IPS DF 6.9 (cell line): ENCODE measurements at regions not wholly inside any gene's neighbourhood (a gene's known extent, or its start where the extent isn't known, plus 50 kb on each side); places are given as distances from the start of the nearest gene placed in this dataset.
"Not testable (repeated sequence)": the region's sequence is repeated elsewhere in the genome, so short reads cannot be mapped to it uniquely, and the experiment has no call there.

Experiments used
- DNase-seq: peaks from one replicate; pipeline ENCODE4 v3.0.0-alpha.2; 2013; ENCODE audit warnings: low read depth, low spot score
- H3K27ac ChIP-seq: one replicate; pipeline ENCODE4 v1.5.1; 2013; ENCODE audit warnings: low read length, control low read depth
- H3K27me3 ChIP-seq: 2 replicates; pipeline ENCODE4 v1.6.1; 2013; ENCODE audit warnings: mild to moderate bottlenecking, low read length; ENCODE audit not compliant: control insufficient read depth, insufficient read depth
- H3K36me3 ChIP-seq: 2 replicates; pipeline ENCODE4 v1.6.1; 2013; ENCODE audit warnings: low read length; ENCODE audit not compliant: control insufficient read depth, insufficient read depth
- H3K4me1 ChIP-seq: 2 replicates; pipeline ENCODE4 v1.6.1; 2013; ENCODE audit warnings: low read length; ENCODE audit not compliant: control insufficient read depth, insufficient read depth
- H3K4me3 ChIP-seq: 2 replicates; pipeline ENCODE4 v1.5.1; 2013; ENCODE audit warnings: mild to moderate bottlenecking, low read length
- H3K9me3 ChIP-seq: 2 replicates; pipeline ENCODE4 v1.6.1; 2013; ENCODE audit warnings: low read length, inconsistent platforms; ENCODE audit not compliant: control insufficient read depth, insufficient read depth
- WGBS: extraction: QIAGEN DNeasy Blood & Tissue Kit; methylation state at CpG from one replicate; pipeline ENCODE4 v1.1.7; 2013; ENCODE audit warnings: mixed read lengths, missing lambda C conversion rate; ENCODE audit not compliant: insufficient read length, insufficient coverage; 5-methylcytosine and 5-hydroxymethylcytosine counted together

DNA sequence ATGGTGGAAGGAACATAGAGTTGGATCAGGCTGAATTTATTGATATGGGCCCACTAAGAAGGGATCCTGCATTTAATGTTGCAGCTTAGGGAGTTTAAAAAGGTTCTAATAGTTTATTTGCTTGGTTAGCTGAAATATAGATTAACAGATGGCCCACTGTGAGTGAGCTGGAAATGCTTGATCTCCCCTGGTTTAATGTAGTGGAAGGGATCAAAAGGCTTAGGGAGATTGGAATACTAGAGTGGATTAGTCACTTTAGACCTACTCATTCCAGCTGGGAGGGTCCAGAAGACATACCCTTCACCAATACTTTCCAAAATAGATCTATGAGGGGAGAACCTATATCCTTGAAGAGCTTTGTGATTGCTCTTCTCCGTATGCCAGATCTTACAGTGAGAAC is 130.1 kb upstream of the ZC3H12C start:
- no peaks in the 10 kb centered on the region for H3K27me3 ChIP-seq
- no peaks in the 10 kb centered on the region for H3K36me3 ChIP-seq
- no peaks in the 10 kb centered on the region for H3K9me3 ChIP-seq
- WGBS: no CpG with 5 or more reads among the region's 1 CpG
- H3K4me1 ChIP-seq: no peaks in the 10 kb centered on the region
- no peak for DNase-seq
- H3K4me3 ChIP-seq: no peak overlapping the region
- H3K27ac ChIP-seq: no peak overlapping the region

DNA sequence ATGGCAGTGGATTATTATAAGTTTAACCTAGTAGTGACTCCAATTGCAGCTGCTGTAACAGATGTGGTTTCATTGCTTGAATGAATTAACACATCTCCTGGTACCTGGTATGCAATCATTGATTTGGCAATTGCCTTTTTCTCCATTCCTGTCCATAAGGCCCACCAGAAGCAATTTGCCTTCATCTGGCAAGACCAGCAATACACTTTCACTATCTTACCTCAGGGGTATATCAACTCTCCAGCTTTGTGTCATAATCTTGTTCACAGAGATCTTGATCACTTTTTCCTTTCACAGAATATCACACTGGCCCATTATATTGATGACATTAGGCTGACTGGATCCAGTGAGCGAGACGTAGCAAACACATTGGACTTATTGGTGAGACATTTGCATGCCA is 128.7 kb upstream of the ZC3H12C start:
- Histone ChIP-seq H3K27me3 (no peaks in the 10 kb centered on the region), H3K4me3 (no peak overlapping the region), H3K27ac (no peak overlapping the region), H3K36me3 (no peaks in the 10 kb centered on the region), H3K4me1 (no peaks in the 10 kb centered on the region), H3K9me3 (no peaks in the 10 kb centered on the region)
- no peak for DNase-seq
- no CpG with 5 or more reads among the region's 2 CpGs for WGBS

GRCh38 chr11:109965445-109965844 is 127.7 kb upstream of the ZC3H12C start:
- H3K36me3 ChIP-seq, DNase-seq, H3K9me3 ChIP-seq, H3K4me1 ChIP-seq, H3K27me3 ChIP-seq, H3K27ac ChIP-seq, H3K4me3 ChIP-seq: not testable (repeated sequence)
- no CpG with 5 or more reads among the region's 1 CpG for WGBS

- H3K4me1 ChIP-seq, DNase-seq, H3K36me3 ChIP-seq, H3K27me3 ChIP-seq, H3K9me3 ChIP-seq, H3K27ac ChIP-seq, H3K4me3 ChIP-seq: not testable (repeated sequence)
- no CpG with 5 or more reads among the region's 2 CpGs for WGBS
These were observed 127.3 kb upstream of the ZC3H12C start for GRCh38 chr11:109965926-109966325.

GRCh38 chr11:109967136-109967535 is 126.1 kb upstream of the ZC3H12C start:
- WGBS: no CpG with 5 or more reads among the region's 1 CpG
- H3K4me3 ChIP-seq, H3K27me3 ChIP-seq, DNase-seq, H3K4me1 ChIP-seq, H3K9me3 ChIP-seq, H3K36me3 ChIP-seq, H3K27ac ChIP-seq: not testable (repeated sequence)

- Histone ChIP-seq H3K27ac (no peak overlapping the region), H3K4me1 (0 out of 2 replicates have a peak, but pooled peaks cover 2% of the 10 kb centered on the region), H3K9me3 (no peaks in the 10 kb centered on the region), H3K27me3 (no peaks in the 10 kb centered on the region), H3K36me3 (no peaks in the 10 kb centered on the region), H3K4me3 (no peak overlapping the region)
- no CpG with 5 or more reads among the region's 3 CpGs for WGBS
- no peak for DNase-seq
These were observed 124.9 kb upstream of the ZC3H12C start for GRCh38 chr11:109968299-109968698.

DNA sequence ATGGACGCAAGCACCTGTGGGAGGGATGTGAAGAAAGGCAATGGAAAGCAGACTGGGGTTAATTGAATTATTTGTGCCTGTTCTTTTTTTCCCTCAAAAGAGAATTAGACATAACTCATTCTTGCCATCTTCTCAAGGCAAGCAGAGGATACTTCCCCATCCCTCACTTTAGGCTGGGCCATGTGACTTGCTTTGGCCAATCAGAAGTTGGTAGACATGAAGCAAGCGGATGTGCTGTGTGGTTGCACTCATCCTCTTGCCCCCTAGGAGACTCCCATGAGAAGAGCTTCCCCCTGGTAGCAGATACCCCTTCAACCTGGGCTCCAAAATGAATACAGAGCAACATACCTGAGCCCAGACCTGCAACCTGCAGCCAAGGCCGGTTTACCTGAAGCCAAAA is 124.4 kb upstream of the ZC3H12C start:
- WGBS: no CpG with 5 or more reads among the region's 3 CpGs

GRCh38 chr11:109970516-109971183 is 122.5 kb upstream of the ZC3H12C start:
- Histone ChIP-seq H3K27ac (no peak overlapping the region), H3K36me3 (no peaks in the 10 kb centered on the region), H3K27me3 (no peaks in the 10 kb centered on the region), H3K4me1 (0 out of 2 replicates have a peak, but pooled peaks cover 2% of the 10 kb centered on the region), H3K9me3 (no peaks in the 10 kb centered on the region), H3K4me3 (no peak overlapping the region)
- no peak for DNase-seq
- no CpG with 5 or more reads among the region's 9 CpGs for WGBS

More for the DNA sequence above, 124.4 kb upstream of the ZC3H12C start:
- no peak for DNase-seq
- no peak overlapping the region for H3K4me3 ChIP-seq
- H3K27ac ChIP-seq: no peak overlapping the region
- H3K9me3 ChIP-seq: no peaks in the 10 kb centered on the region
- no peaks in the 10 kb centered on the region for H3K27me3 ChIP-seq
- no peaks in the 10 kb centered on the region for H3K36me3 ChIP-seq
- H3K4me1 ChIP-seq: 0 out of 2 replicates have a peak, but pooled peaks cover 2% of the 10 kb centered on the region

- Histone ChIP-seq H3K9me3 (no peaks in the 10 kb centered on the region), H3K27ac (no peak overlapping the region), H3K4me1 (0 out of 2 replicates have a peak, but pooled peaks cover 2% of the 10 kb centered on the region), H3K36me3 (no peaks in the 10 kb centered on the region), H3K27me3 (no peaks in the 10 kb centered on the region), H3K4me3 (no peak overlapping the region)
- no CpG with 5 or more reads among the region's 2 CpGs for WGBS
- no peak for DNase-seq
These were observed 122.0 kb upstream of the ZC3H12C start for GRCh38 chr11:109971184-109971523.

DNA sequence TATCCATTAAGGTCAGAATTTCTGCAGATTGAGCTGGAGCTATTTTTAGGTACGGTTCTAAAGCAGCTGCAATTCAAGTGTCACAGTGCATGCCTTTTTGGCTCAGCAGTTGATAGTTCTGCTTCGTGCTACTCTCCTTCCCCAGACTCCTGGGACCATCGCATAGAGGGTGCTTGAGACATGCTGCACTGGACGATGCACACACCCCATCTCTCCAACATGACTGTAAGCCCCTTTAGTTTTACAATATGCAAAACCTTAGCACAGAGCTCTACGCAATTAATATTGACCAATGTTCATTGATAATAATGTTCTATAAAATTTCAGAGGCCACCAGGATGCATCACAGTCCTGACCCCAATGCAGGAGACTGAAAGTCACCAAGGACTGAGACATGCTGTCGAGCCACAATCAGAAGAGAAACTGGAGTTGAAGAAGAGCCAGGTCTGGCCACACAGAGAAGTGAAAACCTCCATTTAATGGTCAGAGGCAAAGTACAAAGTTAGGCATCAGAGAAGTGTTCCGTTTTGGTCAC is 120.9 kb upstream of the ZC3H12C start:
- Histone ChIP-seq H3K27ac (no peak overlapping the region), H3K4me3 (no peak overlapping the region), H3K27me3 (no peaks in the 10 kb centered on the region), H3K9me3 (no peaks in the 10 kb centered on the region), H3K36me3 (no peaks in the 10 kb centered on the region), H3K4me1 (0 out of 2 replicates have a peak, but pooled peaks cover 2% of the 10 kb centered on the region)
- WGBS: no CpG with 5 or more reads among the region's 7 CpGs
- DNase-seq: no peak

DNA sequence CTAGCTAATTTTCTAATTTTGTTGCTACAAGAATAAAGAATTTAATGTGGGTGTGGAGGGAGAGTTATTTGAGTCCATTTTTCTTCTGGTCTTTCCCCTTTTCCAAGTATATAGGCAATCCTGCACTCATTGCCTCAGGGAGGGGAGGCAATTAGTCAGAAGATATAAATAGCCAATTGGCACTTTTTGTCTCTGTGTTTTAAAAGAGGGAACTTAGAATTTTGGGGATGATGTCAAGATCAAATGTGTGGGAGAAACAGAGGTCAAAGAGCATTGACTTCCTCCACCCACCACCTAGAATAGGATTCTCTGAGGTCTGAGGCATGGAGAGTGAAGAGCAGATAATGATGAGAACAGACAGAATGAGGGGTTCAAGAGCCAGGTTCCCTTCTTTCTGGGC is 120.3 kb upstream of the ZC3H12C start:
- Histone ChIP-seq H3K27ac (no peak overlapping the region), H3K4me3 (no peak overlapping the region), H3K27me3 (no peaks in the 10 kb centered on the region), H3K36me3 (no peaks in the 10 kb centered on the region), H3K9me3 (no peaks in the 10 kb centered on the region), H3K4me1 (0 out of 2 replicates have a peak, but pooled peaks cover 2% of the 10 kb centered on the region)
- no peak for DNase-seq
